GM23338 (cell line): ENCODE measurements at regions not wholly inside any gene's neighbourhood (a gene's known extent, or its start where the extent isn't known, plus 50 kb on each side); places are given as distances from the start of the nearest gene placed in this dataset.

Source experiments
- CREB1 ChIP-seq: fragments of 250-450 bp; sonication (Bioruptor Pico); IDR thresholded peaks from 2 replicates; pipeline ENCODE4 v1.5.0; 2020; ENCODE audit warnings: low read depth, mild to moderate bottlenecking, moderate library complexity
- CTCF ChIP-seq, 2 experiments: fragments of 200-600 bp in 1 of 2; sonication (generic) in 1 of 2; conservative IDR thresholded peaks; 2 replicates each; pipeline versions ENCODE4 v1.5.1 to v1.6.1; 2016 to 2017; ENCODE audit warnings: antibody characterized with exemption in 2 of 2, low read depth in 2 of 2, mild to moderate bottlenecking in 2 of 2, moderate library complexity in 1 of 2
- ETS1 ChIP-seq: IDR thresholded peaks from 2 replicates; pipeline ENCODE4 v1.6.1; 2016; ENCODE audit warnings: antibody characterized with exemption
- EZH2 ChIP-seq: fragments of 200-600 bp; sonication (generic); IDR thresholded peaks from one replicate; pipeline ENCODE4 v1.8.0; 2017; ENCODE audit warnings: antibody characterized with exemption, mild to moderate bottlenecking, low read depth; ENCODE audit not compliant: unreplicated experiment
- EZH2phosphoT487 ChIP-seq: fragments of 200-600 bp; sonication (generic); IDR thresholded peaks from one replicate; pipeline ENCODE4 v1.8.1; 2018; ENCODE audit warnings: antibody characterized with exemption; ENCODE audit not compliant: unreplicated experiment
- JUNB ChIP-seq: IDR thresholded peaks from one replicate; pipeline ENCODE4 v1.6.1; 2016; ENCODE audit warnings: antibody characterized with exemption; ENCODE audit not compliant: unreplicated experiment
- NANOG ChIP-seq: IDR thresholded peaks from 2 replicates; pipeline ENCODE4 v1.6.1; 2016; ENCODE audit warnings: antibody characterized with exemption, borderline replicate concordance
- POLR2AphosphoS5 ChIP-seq: IDR thresholded peaks from 2 replicates; pipeline ENCODE4 v1.6.1; 2016; ENCODE audit warnings: antibody characterized with exemption, low read depth
- ZNF114 ChIP-seq: fragments of 250-450 bp; sonication (Bioruptor Pico); IDR thresholded peaks from 2 replicates; pipeline ENCODE4 v1.5.0; 2020; ENCODE audit warnings: mild to moderate bottlenecking, moderate library complexity
- ZNF331 ChIP-seq: fragments of 250-450 bp; sonication (Bioruptor Pico); IDR thresholded peaks from 2 replicates; pipeline ENCODE4 v1.5.0; 2020; ENCODE audit warnings: low read depth, mild to moderate bottlenecking, moderate library complexity
- TF ChIP-seq, protein P1 (sequence below): IDR thresholded peaks from one replicate; pipeline ENCODE4 v1.6.1; 2018; ENCODE audit warnings: antibody characterized with exemption; ENCODE audit not compliant: unreplicated experiment

GRCh38 chr12:34333337-34333736 lies 311.0 kb downstream of the ALG10 start:
- no peak for TF ChIP-seq CTCF (conservative IDR thresholded peaks at IDR 0.05; ENCODE audit: low read depth in 2 of 2)
- no peak for TF ChIP-seq CREB1
- no peak for TF ChIP-seq POLR2AphosphoS5
- no peak for TF ChIP-seq EZH2
- TF ChIP-seq, protein P1, sequence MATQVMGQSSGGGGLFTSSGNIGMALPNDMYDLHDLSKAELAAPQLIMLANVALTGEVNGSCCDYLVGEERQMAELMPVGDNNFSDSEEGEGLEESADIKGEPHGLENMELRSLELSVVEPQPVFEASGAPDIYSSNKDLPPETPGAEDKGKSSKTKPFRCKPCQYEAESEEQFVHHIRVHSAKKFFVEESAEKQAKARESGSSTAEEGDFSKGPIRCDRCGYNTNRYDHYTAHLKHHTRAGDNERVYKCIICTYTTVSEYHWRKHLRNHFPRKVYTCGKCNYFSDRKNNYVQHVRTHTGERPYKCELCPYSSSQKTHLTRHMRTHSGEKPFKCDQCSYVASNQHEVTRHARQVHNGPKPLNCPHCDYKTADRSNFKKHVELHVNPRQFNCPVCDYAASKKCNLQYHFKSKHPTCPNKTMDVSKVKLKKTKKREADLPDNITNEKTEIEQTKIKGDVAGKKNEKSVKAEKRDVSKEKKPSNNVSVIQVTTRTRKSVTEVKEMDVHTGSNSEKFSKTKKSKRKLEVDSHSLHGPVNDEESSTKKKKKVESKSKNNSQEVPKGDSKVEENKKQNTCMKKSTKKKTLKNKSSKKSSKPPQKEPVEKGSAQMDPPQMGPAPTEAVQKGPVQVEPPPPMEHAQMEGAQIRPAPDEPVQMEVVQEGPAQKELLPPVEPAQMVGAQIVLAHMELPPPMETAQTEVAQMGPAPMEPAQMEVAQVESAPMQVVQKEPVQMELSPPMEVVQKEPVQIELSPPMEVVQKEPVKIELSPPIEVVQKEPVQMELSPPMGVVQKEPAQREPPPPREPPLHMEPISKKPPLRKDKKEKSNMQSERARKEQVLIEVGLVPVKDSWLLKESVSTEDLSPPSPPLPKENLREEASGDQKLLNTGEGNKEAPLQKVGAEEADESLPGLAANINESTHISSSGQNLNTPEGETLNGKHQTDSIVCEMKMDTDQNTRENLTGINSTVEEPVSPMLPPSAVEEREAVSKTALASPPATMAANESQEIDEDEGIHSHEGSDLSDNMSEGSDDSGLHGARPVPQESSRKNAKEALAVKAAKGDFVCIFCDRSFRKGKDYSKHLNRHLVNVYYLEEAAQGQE, result no peak
- TF ChIP-seq ZNF331 (CRISPR knock-in tag), result no peak
- TF ChIP-seq EZH2phosphoT487, result no peak
- no peak for TF ChIP-seq ETS1
- TF ChIP-seq ZNF114 (CRISPR knock-in tag), result no peak
- TF ChIP-seq JUNB, result no peak
- no peak for TF ChIP-seq NANOG
